ENCODE measurements at regions not wholly inside any gene's neighbourhood (a gene's known extent, or its start where the extent isn't known, plus 50 kb on each side); places are given as distances from the start of the nearest gene placed in this dataset.
A peak's percentile ranks its signal among the peaks of the same experiment; 100 is the strongest.

GRCh38 chr7:113446791-113447190 lies 328.4 kb upstream of the SMIM30 start:
- no peak for DNase-seq

- no peak for DNase-seq
These were observed 328.0 kb upstream of the SMIM30 start for GRCh38 chr7:113446391-113446790.

- no peak for DNase-seq
These were observed 325.9 kb upstream of the SMIM30 start for GRCh38 chr7:113444261-113444660.

GRCh38 chr7:113440173-113440572 lies 321.8 kb upstream of the SMIM30 start:
- no peak for DNase-seq

GRCh38 chr7:113431406-113431805 lies 313.1 kb upstream of the SMIM30 start:
- DNase-seq, result no peak

GRCh38 chr7:113424185-113424817 lies 305.9 kb upstream of the SMIM30 start:
- DNase-seq, result no peak

GRCh38 chr7:113421696-113422330 lies 303.5 kb upstream of the SMIM30 start:
- DNase-seq, result peak; percentile 73 to 80

GRCh38 chr7:113414401-113415035 lies 296.2 kb upstream of the SMIM30 start:
- no peak for DNase-seq

GRCh38 chr7:113412410-113412809 lies 294.1 kb upstream of the SMIM30 start:
- no peak for DNase-seq

GRCh38 chr7:113410796-113411195 lies 292.4 kb upstream of the SMIM30 start:
- DNase-seq, result no peak

GRCh38 chr7:113408999-113409398 lies 290.6 kb upstream of the SMIM30 start:
- no peak for DNase-seq

- no peak for DNase-seq
These were observed 287.1 kb upstream of the SMIM30 start for GRCh38 chr7:113405296-113406056.

- DNase-seq, result no peak
These were observed 285.9 kb upstream of the SMIM30 start for GRCh38 chr7:113404245-113404644.

GRCh38 chr7:113402482-113402881 lies 284.1 kb upstream of the SMIM30 start:
- DNase-seq, result no peak

- no peak for DNase-seq
These were observed 283.7 kb upstream of the SMIM30 start for GRCh38 chr7:113402005-113402404.

- DNase-seq, result no peak
These were observed 276.5 kb upstream of the SMIM30 start for GRCh38 chr7:113394856-113395255.

- no peak for DNase-seq
These were observed 274.6 kb upstream of the SMIM30 start for GRCh38 chr7:113392841-113393540.

GRCh38 chr7:113392421-113392820 lies 274.1 kb upstream of the SMIM30 start:
- DNase-seq, result no peak

GRCh38 chr7:113389112-113389646 lies 270.8 kb upstream of the SMIM30 start:
- DNase-seq, result no peak

GRCh38 chr7:113383638-113384037 lies 265.3 kb upstream of the SMIM30 start:
- no peak for DNase-seq

GRCh38 chr7:113379746-113380145 lies 261.4 kb upstream of the SMIM30 start:
- DNase-seq, result no peak

- DNase-seq, result no peak
These were observed 256.6 kb upstream of the SMIM30 start for GRCh38 chr7:113374955-113375354.

- no peak for DNase-seq
These were observed 255.5 kb upstream of the SMIM30 start for GRCh38 chr7:113373863-113374262.

All from stimulated activated CD4-positive, alpha-beta T cell treated with anti-CD3 and anti-CD28 coated beads, Interleukin-2, amount 100 ng/mL, for 48 hours (primary cell).